Activated CD4-positive, CD25-positive, alpha-beta regulatory T cell (primary cell): ENCODE measurements at regions not wholly inside any gene's neighbourhood (a gene's known extent, or its start where the extent isn't known, plus 50 kb on each side); places are given as distances from the start of the nearest gene placed in this dataset.

Source experiments
- DNase-seq, 4 experiments: peaks; one replicate each; lab custom pipeline; 2025; lab: John Stamatoyannopoulos, UW

GRCh38 chr15:94894056-94894455 is 662.7 kb downstream of the MCTP2 start:
- no peak for DNase-seq

GRCh38 chr15:94909510-94909909 is 678.1 kb downstream of the MCTP2 start:
- DNase-seq, result no peak

- DNase-seq, result no peak
Measured at GRCh38 chr15:94910166-94910565, 678.8 kb downstream of the MCTP2 start.

- no peak for DNase-seq
Measured at GRCh38 chr15:94912760-94913159, 681.4 kb downstream of the MCTP2 start.

GRCh38 chr15:94917068-94917467 is 685.7 kb downstream of the MCTP2 start:
- no peak for DNase-seq

- DNase-seq, result no peak
Measured at GRCh38 chr15:94921936-94922335, 690.6 kb downstream of the MCTP2 start.

- no peak for DNase-seq
Measured at GRCh38 chr15:94924057-94924456, 692.7 kb downstream of the MCTP2 start.

- DNase-seq, result no peak
Measured at GRCh38 chr15:94924971-94925598, 693.7 kb downstream of the MCTP2 start.

- DNase-seq, result no peak
Measured at GRCh38 chr15:94925680-94926079, 694.3 kb downstream of the MCTP2 start.

GRCh38 chr15:94927003-94927402 is 695.6 kb downstream of the MCTP2 start:
- no peak for DNase-seq

- DNase-seq, result no peak
Measured at GRCh38 chr15:94929282-94929681, 697.9 kb downstream of the MCTP2 start.

GRCh38 chr15:94930441-94930840 is 699.1 kb downstream of the MCTP2 start:
- no peak for DNase-seq

- DNase-seq, result no peak
Measured at GRCh38 chr15:94930960-94931359, 699.6 kb downstream of the MCTP2 start.

GRCh38 chr15:94934440-94934839 is 703.1 kb downstream of the MCTP2 start:
- DNase-seq, result no peak

GRCh38 chr15:94937242-94937641 is 705.9 kb downstream of the MCTP2 start:
- DNase-seq, result no peak

- no peak for DNase-seq
Measured at GRCh38 chr15:94943888-94944287, 712.5 kb downstream of the MCTP2 start.

GRCh38 chr15:94951538-94951937 is 720.2 kb downstream of the MCTP2 start:
- no peak for DNase-seq

- DNase-seq, result no peak
Measured at GRCh38 chr15:94963953-94964352, 732.6 kb downstream of the MCTP2 start.

GRCh38 chr15:94965593-94965992 is 734.2 kb downstream of the MCTP2 start:
- DNase-seq, result no peak

GRCh38 chr15:94968133-94968532 is 736.8 kb downstream of the MCTP2 start:
- DNase-seq, result no peak

- no peak for DNase-seq
Measured at GRCh38 chr15:94970096-94970495, 738.7 kb downstream of the MCTP2 start.

GRCh38 chr15:94970802-94971201 is 739.4 kb downstream of the MCTP2 start:
- no peak for DNase-seq

- DNase-seq, result no peak
Measured at GRCh38 chr15:94972314-94972713, 741.0 kb downstream of the MCTP2 start.

GRCh38 chr15:94987085-94987484 is 755.7 kb downstream of the MCTP2 start:
- DNase-seq, result no peak

GRCh38 chr15:94991718-94992117 is 760.4 kb downstream of the MCTP2 start:
- no peak for DNase-seq
